Endothelial cell of umbilical vein (primary cell): ENCODE measurements at regions not wholly inside any gene's neighbourhood (a gene's known extent, or its start where the extent isn't known, plus 50 kb on each side); places are given as distances from the start of the nearest gene placed in this dataset.

Source experiments
- BruUV-seq: library from RNA; stranded (reverse); fragments of 400-500 nt; replicated peaks from 2 replicates; lab custom pipeline; 2021; lab: Mats Ljungman, UMichigan
- CTCF ChIA-PET: fragments of 300-600, 350-600 bp; sonication (Branson Sonifier 250); formaldehyde crosslinking; loops from one replicate; lab custom pipeline; 2021; ENCODE audit warnings: antibody characterized with exemption, inconsistent platforms; lab: Charles Lee
- POLR2A ChIA-PET: fragments of 300-600, 350-600 bp; sonication (Branson Sonifier 250); formaldehyde crosslinking; loops from one replicate; lab custom pipeline; 2021; ENCODE audit warnings: antibody characterized with exemption, inconsistent platforms; lab: Charles Lee
- DNase-seq: peaks from one replicate; pipeline ENCODE4 v3.0.0-alpha.2; 2011; ENCODE audit warnings: low read depth, low spot score
- FAIRE-seq: peaks from 2 replicates; lab custom pipeline; 2011; peaks lifted over from hg19 to GRCh38; lab: Jason Lieb, UNC
- H2AFZ ChIP-seq: 2 replicates; pipeline ENCODE4 v1.6.0; 2012; ENCODE audit warnings: low read depth, low read length, control low read depth, inconsistent platforms
- H3K27ac ChIP-seq: 2 replicates; pipeline ENCODE4 v1.5.1; 2011; ENCODE audit warnings: low read depth, mild to moderate bottlenecking, control low read depth, low read length, moderate library complexity; ENCODE audit not compliant: insufficient read depth
- H3K27me3 ChIP-seq, 2 experiments: 2 replicates each; pipeline versions ENCODE4 v1.6.0 to v1.6.1; 2011; ENCODE audit warnings: low read length in 2 of 2, mixed read lengths in 1 of 2; ENCODE audit not compliant: control insufficient read depth in 2 of 2, insufficient read depth in 2 of 2
- H3K36me3 ChIP-seq, 2 experiments: 2 replicates in 1 of 2; 3 replicates in 1 of 2; pipeline ENCODE4 v1.5.1; 2011; ENCODE audit warnings: low read length in 2 of 2, mild to moderate bottlenecking in 1 of 2, moderate library complexity in 1 of 2; ENCODE audit not compliant: control insufficient read depth in 2 of 2, insufficient read depth in 2 of 2; ENCODE audit errors: extremely low read depth in 1 of 2
- H3K4me1 ChIP-seq: 3 replicates; pipeline ENCODE4 v1.5.1; 2011; ENCODE audit warnings: mild to moderate bottlenecking, low read length; ENCODE audit not compliant: control insufficient read depth, insufficient read depth; ENCODE audit errors: extremely low read depth
- H3K4me2 ChIP-seq: 2 replicates; pipeline ENCODE4 v1.6.1; 2011; ENCODE audit warnings: low read length, control low read depth, mixed read lengths; ENCODE audit not compliant: insufficient read depth
- H3K4me3 ChIP-seq, 3 experiments: fragments of 200-600 bp in 1 of 3; sonication (generic), shearing (Covaris generic) in 1 of 3; replicated peaks in 1 of 3; 2 replicates each; pipeline ENCODE4 v1.5.1; 2011 to 2016; ENCODE audit warnings: control low read depth in 3 of 3, low read length in 3 of 3, mild to moderate bottlenecking in 2 of 3, inconsistent platforms in 1 of 3, low read depth in 1 of 3, moderate library complexity in 1 of 3; ENCODE audit not compliant: insufficient read depth in 1 of 3
- H3K79me2 ChIP-seq: 2 replicates; pipeline ENCODE4 v1.6.0; 2012; ENCODE audit warnings: low read length, inconsistent platforms; ENCODE audit not compliant: control insufficient read depth, insufficient read depth
- H3K9ac ChIP-seq: replicated peaks from 2 replicates; pipeline ENCODE3; 2011; ENCODE audit warnings: low read length, control low read depth; ENCODE audit not compliant: insufficient read depth; ENCODE audit errors: extremely low read depth
- H3K9me1 ChIP-seq: replicated peaks from 3 replicates; pipeline ENCODE4 v1.6.0; 2011; ENCODE audit warnings: mild to moderate bottlenecking, low read length; ENCODE audit not compliant: control insufficient read depth, insufficient read depth; ENCODE audit errors: extremely low read depth
- H3K9me3 ChIP-seq: replicated peaks from 2 replicates; pipeline ENCODE4 v1.5.1; 2012; ENCODE audit warnings: low read length, inconsistent platforms; ENCODE audit not compliant: control insufficient read depth, insufficient read depth
- H4K20me1 ChIP-seq: replicated peaks from 2 replicates; pipeline ENCODE3; 2011; ENCODE audit warnings: mild to moderate bottlenecking, low read length; ENCODE audit not compliant: control insufficient read depth, insufficient read depth; ENCODE audit errors: extremely low read depth
- CTCF ChIP-seq, 2 donors: IDR thresholded peaks; 1 replicate in 1 of 2; 2 replicates in 1 of 2; pipeline ENCODE4 v1.5.1; 2011; ENCODE audit warnings: low read length in 2 of 2, mild to moderate bottlenecking in 2 of 2, moderate library complexity in 2 of 2, control low read depth in 1 of 2, inconsistent platforms in 1 of 2, low read depth in 1 of 2; ENCODE audit not compliant: insufficient read depth in 1 of 2; ENCODE audit errors: extremely low read depth in 1 of 2
- EZH2 ChIP-seq: IDR thresholded peaks from 2 replicates; pipeline ENCODE4 v1.6.1; 2012; ENCODE audit warnings: borderline replicate concordance, low read depth, mild to moderate bottlenecking, moderate library complexity, low read length, inconsistent platforms; ENCODE audit not compliant: severe bottlenecking
- FOS ChIP-seq: IDR thresholded peaks from 2 replicates; pipeline ENCODE4 v1.6.1; 2011; ENCODE audit warnings: mild to moderate bottlenecking, low read length, moderate library complexity, borderline replicate concordance; ENCODE audit not compliant: insufficient read depth
- GATA2 ChIP-seq: IDR thresholded peaks from 2 replicates; pipeline ENCODE4 v1.7.0; 2011; ENCODE audit warnings: low read depth, mild to moderate bottlenecking, moderate library complexity, mixed read lengths, low read length; ENCODE audit not compliant: insufficient read length, insufficient read depth
- JUN ChIP-seq: IDR thresholded peaks from 2 replicates; pipeline ENCODE4 v1.6.1; 2011; ENCODE audit warnings: borderline replicate concordance, low read depth; ENCODE audit not compliant: insufficient read length, insufficient read depth
- MAX ChIP-seq: IDR thresholded peaks from 2 replicates; pipeline ENCODE4 v1.6.1; 2011; ENCODE audit not compliant: insufficient read depth, insufficient read length
- MYC ChIP-seq: IDR thresholded peaks from one replicate; pipeline ENCODE4 v1.6.1; 2011; ENCODE audit warnings: mild to moderate bottlenecking, low read depth, low read length
- POLR2A ChIP-seq: IDR thresholded peaks from 2 replicates; pipeline ENCODE4 v1.6.1; 2012; ENCODE audit warnings: low read depth, mild to moderate bottlenecking, control low read depth, low read length
- POLR2AphosphoS5 ChIP-seq: IDR thresholded peaks from 2 replicates; pipeline ENCODE4 v1.6.1; 2012; ENCODE audit warnings: low read depth, mild to moderate bottlenecking, control low read depth, low read length, moderate library complexity; ENCODE audit not compliant: insufficient read depth
- dilution Hi-C: fragments of 300-500 bp; cut with MboI; formaldehyde crosslinking; loops from one replicate; pipeline ENCODE4 v1.15.0; 2019; ENCODE audit warnings: low sequenced_read_pairs; ENCODE audit not compliant: extremely low pct_ligation_motif_present
- intact Hi-C: fragments of 100-400 bp; cut with micrococcal nuclease; formaldehyde crosslinking; loops from one replicate; pipeline ENCODE4 v1.10.0; 2022

- Histone ChIP-seq H3K79me2 (no peaks in the 10 kb centered on the region), H4K20me1 (no peaks in the 10 kb centered on the region), H2AFZ (no peak overlapping the region), H3K9ac (no peak overlapping the region), H3K36me3 (no peaks in the 10 kb centered on the region), H3K9me3 (no peaks in the 10 kb centered on the region), H3K27me3 (no peaks in the 10 kb centered on the region), H3K4me3 (no peak overlapping the region), H3K4me1 (no peaks in the 10 kb centered on the region), H3K9me1 (no peaks in the 10 kb centered on the region), H3K27ac (no peak overlapping the region), H3K4me2 (no peak overlapping the region)
- ChIA-PET POLR2A (no interaction called here), CTCF (no interaction called here)
- FAIRE-seq: no peak
- no peak for DNase-seq
- dilution Hi-C loops: no loop called here
- TF ChIP-seq JUN (no peak), GATA2 (no peak), MAX (no peak), POLR2AphosphoS5 (no peak), CTCF (IDR thresholded peaks at IDR 0.05; ENCODE audit: extremely low read depth in 1 of 2, insufficient read depth in 1 of 2, low read depth in 1 of 2, low read length in 2 of 2) (no peak), EZH2 (no peak), MYC (no peak), FOS (no peak), POLR2A (no peak)
- intact Hi-C loops: no loop called here
- BruUV-seq: no TSS peak
These were observed 52.3 kb upstream of the ROCK1 start for GRCh38 chr18:21163647-21164547.
